NCI-H1417 (cell line): ENCODE measurements at regions not wholly inside any gene's neighbourhood (a gene's known extent, or its start where the extent isn't known, plus 50 kb on each side); places are given as distances from the start of the nearest gene placed in this dataset.
"Not testable (repeated sequence)": the region's sequence is repeated elsewhere in the genome, so short reads cannot be mapped to it uniquely, and the experiment has no call there.

ENCODE experiments used
- DNase-seq, 3 experiments: peaks; one replicate each; lab custom pipeline; 2025; lab: John Stamatoyannopoulos, UW

GRCh38 chr16:55061126-55061525 is 130.5 kb downstream of the IRX5 start:
- DNase-seq, result no peak

GRCh38 chr16:55062442-55062841 is 131.8 kb downstream of the IRX5 start:
- no peak for DNase-seq

GRCh38 chr16:55072976-55073375 is 142.3 kb downstream of the IRX5 start:
- no peak for DNase-seq

GRCh38 chr16:55073830-55074229 is 143.2 kb downstream of the IRX5 start:
- DNase-seq, result no peak

- not testable (repeated sequence) for DNase-seq
Observed at GRCh38 chr16:55075208-55075607, 144.5 kb downstream of the IRX5 start.

- DNase-seq, result no peak
Observed at GRCh38 chr16:55076053-55076452, 145.4 kb downstream of the IRX5 start.

GRCh38 chr16:55077266-55077665 is 146.6 kb downstream of the IRX5 start:
- DNase-seq, result no peak

GRCh38 chr16:55078153-55078552 is 147.5 kb downstream of the IRX5 start:
- no peak for DNase-seq

- no peak for DNase-seq
Observed at GRCh38 chr16:55078699-55079410, 148.2 kb downstream of the IRX5 start.

GRCh38 chr16:55081622-55082590 is 151.2 kb downstream of the IRX5 start:
- no peak for DNase-seq

- no peak for DNase-seq
Observed at GRCh38 chr16:55082591-55082976, 151.9 kb downstream of the IRX5 start.

- no peak for DNase-seq
Observed at GRCh38 chr16:55083052-55083451, 152.4 kb downstream of the IRX5 start.

- DNase-seq, result no peak
Observed at GRCh38 chr16:55088098-55088497, 157.4 kb downstream of the IRX5 start.

GRCh38 chr16:55089600-55089999 is 158.9 kb downstream of the IRX5 start:
- no peak for DNase-seq

GRCh38 chr16:55091213-55091870 is 160.7 kb downstream of the IRX5 start:
- DNase-seq, result no peak

GRCh38 chr16:55091871-55092230 is 161.2 kb downstream of the IRX5 start:
- DNase-seq, result no peak

- DNase-seq, result no peak
Observed at GRCh38 chr16:55100100-55100499, 169.4 kb downstream of the IRX5 start.

GRCh38 chr16:55101026-55101425 is 170.4 kb downstream of the IRX5 start:
- DNase-seq, result no peak

- no peak for DNase-seq
Observed at GRCh38 chr16:55102077-55102476, 171.4 kb downstream of the IRX5 start.

GRCh38 chr16:55102531-55102930 is 171.9 kb downstream of the IRX5 start:
- DNase-seq, result no peak

- DNase-seq, result no peak
Observed at GRCh38 chr16:55107851-55108250, 177.2 kb downstream of the IRX5 start.

- no peak for DNase-seq
Observed at GRCh38 chr16:55113210-55113609, 182.5 kb downstream of the IRX5 start.

GRCh38 chr16:55115506-55115905 is 184.8 kb downstream of the IRX5 start:
- DNase-seq, result no peak
